ENCODE measurements at regions not wholly inside any gene's neighbourhood (a gene's known extent, or its start where the extent isn't known, plus 50 kb on each side); places are given as distances from the start of the nearest gene placed in this dataset.
"Not testable (repeated sequence)": the region's sequence is repeated elsewhere in the genome, so short reads cannot be mapped to it uniquely, and the experiment has no call there.

GRCh38 chr7:10779465-10780399 lies 193.9 kb upstream of the PHF14 start:
- no peak for DNase-seq (ENCODE audit: low read depth in 2 of 2)

DNA sequence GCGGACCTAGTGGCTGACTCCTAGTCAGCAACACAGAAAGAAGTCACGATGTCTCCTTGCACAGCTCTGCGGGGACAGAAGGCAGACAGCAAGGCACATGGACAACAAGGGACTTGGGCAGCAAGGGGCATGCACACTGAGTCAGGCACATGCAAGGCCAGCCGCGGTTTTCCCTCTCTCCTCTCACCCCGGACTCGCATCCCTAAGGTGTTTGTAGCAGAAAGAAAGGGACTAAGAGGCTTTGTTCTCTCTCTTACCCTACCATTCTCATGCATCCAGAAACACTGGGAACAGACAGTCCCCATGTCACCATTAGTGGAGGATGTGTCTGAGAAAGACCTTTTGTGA lies 193.3 kb upstream of the PHF14 start:
- DNase-seq (ENCODE audit: low read depth in 2 of 2): no peak

GRCh38 chr7:10786976-10787375 lies 186.7 kb upstream of the PHF14 start:
- not testable (repeated sequence) for DNase-seq (ENCODE audit: low read depth in 2 of 2)

DNA sequence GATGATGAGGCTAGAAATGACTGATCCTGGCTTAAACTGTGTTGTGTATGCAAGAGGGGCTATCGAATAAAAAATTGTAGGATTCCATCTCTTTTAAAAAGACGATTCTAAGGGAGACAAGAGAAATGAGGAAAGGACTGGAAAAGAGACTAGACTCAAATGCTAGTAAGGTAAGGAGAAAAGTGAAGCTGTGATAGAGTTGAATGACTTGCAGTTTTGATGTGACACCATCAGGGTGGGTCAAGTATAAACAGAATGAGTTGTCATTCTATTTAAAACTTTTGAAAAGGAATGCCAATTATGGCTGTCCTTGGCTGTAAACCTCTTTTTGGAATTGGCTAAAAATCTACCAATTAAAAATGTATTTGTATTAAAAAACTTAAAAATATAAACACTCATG lies 184.5 kb upstream of the PHF14 start:
- no peak for DNase-seq (ENCODE audit: low read depth in 2 of 2)

DNA sequence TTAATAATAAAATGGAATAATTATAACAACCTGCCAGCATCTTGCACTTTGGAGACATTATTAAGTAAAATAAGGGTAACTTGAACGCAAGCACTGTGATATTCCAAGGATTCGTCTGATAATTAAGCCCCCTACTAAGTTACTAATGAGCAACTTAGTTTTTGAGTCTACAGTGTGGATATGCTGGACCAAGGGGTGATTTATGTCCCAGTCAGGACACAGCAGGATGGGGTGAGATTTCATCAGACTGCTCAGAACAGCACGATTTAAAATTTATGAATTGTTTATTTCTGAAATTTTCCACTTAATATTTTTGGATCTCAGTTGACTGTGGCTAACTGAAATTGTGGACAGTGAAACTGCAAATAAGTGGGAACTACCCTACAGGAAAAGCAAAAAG lies 182.8 kb upstream of the PHF14 start:
- DNase-seq (ENCODE audit: low read depth in 2 of 2): no peak

DNA sequence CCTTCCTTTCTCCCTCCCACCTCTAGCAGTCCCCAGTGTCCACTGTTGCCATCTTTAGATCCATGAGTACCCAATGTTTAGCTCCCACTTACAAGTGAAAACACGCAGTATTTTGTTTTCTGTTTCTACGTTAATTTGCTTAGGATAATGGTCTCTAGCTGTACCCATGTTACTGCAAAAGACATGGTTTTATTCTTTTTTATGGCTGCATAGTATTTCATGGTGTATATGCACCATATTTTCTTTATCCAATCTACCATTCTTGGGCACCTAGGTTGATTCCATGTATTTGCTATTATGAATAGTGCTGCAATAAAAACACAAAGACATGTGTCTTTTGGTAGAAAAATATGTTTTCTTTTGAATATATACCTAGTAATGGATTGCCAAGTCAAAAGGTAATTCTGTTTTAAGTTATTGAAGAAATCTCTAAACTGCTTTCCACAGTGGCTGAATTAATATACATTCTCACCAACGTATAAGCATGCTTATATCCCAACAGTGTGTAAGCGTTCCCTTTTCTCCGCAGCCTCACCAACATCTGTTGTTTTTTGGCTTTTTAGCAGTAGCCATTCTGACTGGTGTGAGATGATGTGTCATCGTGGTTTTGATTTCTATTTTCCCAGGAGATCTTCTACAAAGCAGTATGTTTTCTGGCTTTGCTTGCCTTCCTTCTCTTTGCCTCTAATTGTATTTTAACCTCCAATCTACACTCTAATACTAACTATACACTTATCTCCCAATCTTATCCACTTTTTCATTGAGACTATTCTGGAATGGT lies 179.5 kb upstream of the PHF14 start:
- no peak for DNase-seq (ENCODE audit: low read depth in 2 of 2)

DNA sequence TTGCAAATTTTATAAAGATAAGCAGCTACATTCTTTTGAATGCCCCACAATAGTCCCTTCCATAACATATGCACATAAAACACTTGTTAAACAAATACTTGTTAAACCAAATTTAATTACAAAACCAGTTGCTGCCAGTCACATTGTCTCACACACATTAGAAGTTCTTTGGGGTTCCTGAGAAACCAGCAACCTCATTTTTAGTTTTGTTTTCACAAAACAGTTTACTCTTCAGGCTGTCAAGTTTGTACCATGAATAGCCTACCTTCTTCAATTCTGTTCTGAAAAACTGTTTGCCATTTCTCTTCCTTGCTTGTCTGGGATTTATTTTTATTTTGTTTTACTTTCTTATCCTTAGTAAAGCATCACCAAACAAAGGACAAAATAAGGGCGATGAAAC lies 176.5 kb upstream of the PHF14 start:
- DNase-seq (ENCODE audit: low read depth in 2 of 2): no peak

GRCh38 chr7:10798044-10798443 lies 175.6 kb upstream of the PHF14 start:
- DNase-seq (ENCODE audit: low read depth in 2 of 2): no peak

DNA sequence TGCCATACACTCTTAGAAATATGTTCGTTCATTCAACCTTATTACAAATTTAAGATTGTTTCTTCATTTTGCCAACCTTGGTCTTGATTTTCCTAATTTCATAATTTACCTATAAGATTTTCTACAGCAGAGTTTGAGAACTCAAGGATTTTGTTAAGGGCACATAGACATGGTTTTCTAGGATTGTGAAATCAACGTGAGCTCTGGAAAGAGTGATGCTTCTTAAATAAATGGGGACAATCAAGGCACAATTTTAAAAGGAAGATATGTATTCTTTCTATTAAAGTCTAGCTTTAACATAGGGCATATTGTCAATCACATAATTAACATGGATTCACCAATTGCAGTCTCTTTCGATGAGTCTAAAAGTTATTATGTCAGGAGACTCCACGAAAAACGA lies 174.2 kb upstream of the PHF14 start:
- no peak for DNase-seq (ENCODE audit: low read depth in 2 of 2)

DNA sequence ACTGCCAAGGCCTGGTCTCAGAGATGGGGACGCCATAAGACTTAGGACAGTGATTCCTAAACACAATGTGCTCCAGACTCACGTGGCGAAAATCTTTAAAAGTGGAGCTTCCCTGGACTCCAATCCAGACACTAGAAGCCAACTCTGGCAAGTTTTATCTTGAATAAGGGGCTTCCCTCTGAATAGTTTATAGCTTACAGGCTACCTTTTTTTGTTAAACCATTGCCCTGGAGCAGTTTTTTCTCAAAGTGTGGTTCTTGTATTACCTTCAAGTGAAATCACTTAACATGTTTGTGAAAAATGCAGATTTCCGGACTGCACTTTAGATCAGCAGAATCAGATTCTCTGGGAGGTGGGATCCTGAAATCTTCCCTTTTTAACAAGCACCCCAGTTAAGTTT lies 171.7 kb upstream of the PHF14 start:
- no peak for DNase-seq (ENCODE audit: low read depth in 2 of 2)

DNA sequence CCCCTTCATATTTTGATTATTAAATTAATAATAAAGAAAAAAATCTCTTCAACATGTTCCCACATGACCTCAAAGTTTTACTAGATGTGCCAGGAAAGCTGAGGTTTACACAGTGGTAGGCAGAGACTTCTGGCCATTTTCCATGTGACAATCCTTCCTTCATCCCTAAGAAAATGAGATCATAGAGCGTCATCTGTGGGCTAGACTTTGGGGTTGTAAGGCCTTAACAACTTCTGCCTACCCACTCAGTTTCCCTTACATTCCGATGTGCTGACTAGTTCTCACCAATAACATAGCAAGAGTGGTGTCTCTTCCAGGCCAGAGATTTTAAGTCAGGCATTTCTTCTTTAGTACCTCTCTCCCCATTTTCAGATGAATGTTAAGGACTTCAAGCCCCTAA lies 171.1 kb upstream of the PHF14 start:
- DNase-seq (ENCODE audit: low read depth in 2 of 2): no peak

DNA sequence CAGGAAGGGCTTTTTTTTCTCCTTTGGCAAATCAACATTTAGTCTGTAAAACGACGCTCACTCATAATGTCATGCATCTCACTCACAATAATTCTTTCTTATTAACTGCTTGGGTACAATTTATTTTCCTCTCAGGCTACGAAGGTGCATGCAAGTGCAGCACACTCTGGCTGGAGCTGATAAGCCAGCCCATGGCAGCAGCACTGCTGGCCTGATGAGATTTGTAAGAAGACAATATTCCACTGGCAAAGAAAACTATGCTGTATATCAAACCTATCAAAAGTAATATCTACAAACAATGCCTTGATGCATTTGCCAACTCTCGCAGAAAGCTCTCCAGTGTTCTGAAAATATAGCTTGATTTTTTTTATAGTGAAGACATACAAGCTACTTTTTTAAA lies 170.0 kb upstream of the PHF14 start:
- DNase-seq (ENCODE audit: low read depth in 2 of 2): no peak

GRCh38 chr7:10804770-10805169 lies 168.9 kb upstream of the PHF14 start:
- DNase-seq (ENCODE audit: low read depth in 2 of 2): no peak

DNA sequence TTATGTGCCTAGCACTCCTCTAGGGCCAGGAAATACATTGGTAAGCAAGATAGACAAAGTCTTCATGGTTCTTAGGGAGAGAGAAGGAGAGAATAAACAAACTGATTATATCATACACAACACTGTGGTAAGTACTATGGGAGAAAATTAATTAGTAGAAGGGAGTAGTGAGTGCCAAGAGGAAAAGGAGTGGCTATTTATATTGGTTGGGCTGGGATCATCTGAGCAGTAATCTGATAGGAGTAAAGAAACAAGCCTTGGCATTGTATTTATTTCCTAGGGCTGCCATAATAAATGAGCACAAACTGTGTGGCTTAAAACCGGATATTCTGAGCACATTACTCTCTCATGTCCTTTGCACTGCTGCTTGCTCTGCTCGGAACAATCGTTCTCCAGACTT lies 158.1 kb upstream of the PHF14 start:
- DNase-seq (ENCODE audit: low read depth in 2 of 2): no peak

- no peak for DNase-seq (ENCODE audit: low read depth in 2 of 2)
Observed at GRCh38 chr7:10821156-10821555, 152.5 kb upstream of the PHF14 start.

DNA sequence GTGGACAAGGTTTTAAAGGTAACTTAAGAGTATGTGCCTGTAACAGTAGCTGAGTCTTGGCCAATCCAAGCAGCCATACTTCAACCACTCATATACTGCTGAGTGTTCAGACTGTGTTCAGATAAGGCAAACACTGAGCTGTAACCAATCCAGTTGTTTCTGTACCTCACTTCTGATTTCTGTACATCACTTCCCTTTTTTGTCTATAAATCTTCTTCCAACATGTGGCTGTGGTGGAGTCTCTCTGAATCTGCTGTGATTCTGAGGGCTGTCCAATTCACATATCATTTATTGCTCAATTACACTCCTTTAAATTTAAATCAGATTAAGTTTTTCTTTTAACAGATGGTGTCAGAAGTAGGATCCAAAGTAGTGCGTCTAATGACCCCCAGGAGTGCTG lies 149.5 kb upstream of the PHF14 start:
- no peak for DNase-seq (ENCODE audit: low read depth in 2 of 2)

DNA sequence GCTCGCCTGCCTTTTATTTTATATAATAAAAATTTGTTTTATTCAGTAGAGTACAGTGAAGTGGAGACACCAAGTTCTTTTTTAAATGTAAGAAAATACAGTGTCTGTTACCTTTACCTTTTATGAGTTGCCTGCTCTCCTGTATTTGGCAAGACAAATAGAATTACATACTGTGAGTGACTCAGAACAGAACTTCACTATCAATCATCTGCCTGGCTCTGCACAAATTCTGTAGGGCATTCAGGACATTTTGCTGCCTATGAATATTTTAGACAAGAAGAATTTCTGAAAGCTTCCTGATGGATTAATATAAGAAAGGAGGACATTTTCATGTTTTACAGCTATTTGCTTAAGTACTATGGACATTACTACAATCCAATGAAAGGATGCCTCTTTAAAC lies 135.4 kb upstream of the PHF14 start:
- DNase-seq (ENCODE audit: low read depth in 2 of 2): no peak

GRCh38 chr7:10845225-10845624 lies 128.4 kb upstream of the PHF14 start:
- DNase-seq (ENCODE audit: low read depth in 2 of 2): no peak

GRCh38 chr7:10855583-10855982 lies 118.1 kb upstream of the PHF14 start:
- no peak for DNase-seq (ENCODE audit: low read depth in 2 of 2)

- no peak for DNase-seq (ENCODE audit: low read depth in 2 of 2)
Observed at GRCh38 chr7:10860516-10860915, 113.2 kb upstream of the PHF14 start.

DNA sequence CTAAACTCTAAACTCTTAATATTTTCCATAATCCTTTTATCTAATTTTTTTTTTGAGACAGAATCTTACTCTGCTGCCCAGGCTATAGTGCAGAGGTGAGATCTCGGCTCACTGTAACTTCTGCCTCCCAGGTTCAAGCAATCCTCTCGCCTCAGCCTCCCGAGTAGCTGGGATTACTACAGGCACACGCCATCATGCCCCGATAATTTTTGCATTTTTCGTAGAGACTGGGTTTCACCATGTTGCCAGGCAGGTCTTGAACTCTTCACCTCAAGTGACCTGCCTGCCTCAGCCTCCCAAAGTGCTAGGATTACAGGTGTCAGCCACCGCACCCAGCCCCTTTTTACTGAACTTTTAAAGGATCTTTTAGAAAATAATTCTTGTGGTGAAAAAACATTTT lies 110.2 kb upstream of the PHF14 start:
- DNase-seq (ENCODE audit: low read depth in 2 of 2): no peak

DNA sequence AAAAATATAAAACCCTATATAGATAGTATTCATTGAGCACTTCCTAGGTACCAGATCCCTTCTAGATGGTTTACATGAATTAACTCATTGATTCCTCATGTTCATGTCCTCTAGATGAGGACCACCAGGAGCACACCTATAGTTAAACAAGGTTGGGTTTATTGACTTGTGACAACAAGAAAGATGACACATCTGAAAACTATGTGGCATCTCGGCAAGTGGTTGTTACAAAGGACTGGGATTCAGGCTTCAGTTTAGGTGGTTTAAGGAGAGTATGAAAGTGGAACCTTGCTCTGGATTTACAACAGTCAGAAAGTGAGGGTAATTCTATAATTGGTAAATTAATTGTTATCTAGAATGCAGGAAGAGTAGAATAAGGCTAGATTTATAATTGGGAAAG lies 99.0 kb upstream of the PHF14 start:
- DNase-seq (ENCODE audit: low read depth in 2 of 2): no peak

DNA sequence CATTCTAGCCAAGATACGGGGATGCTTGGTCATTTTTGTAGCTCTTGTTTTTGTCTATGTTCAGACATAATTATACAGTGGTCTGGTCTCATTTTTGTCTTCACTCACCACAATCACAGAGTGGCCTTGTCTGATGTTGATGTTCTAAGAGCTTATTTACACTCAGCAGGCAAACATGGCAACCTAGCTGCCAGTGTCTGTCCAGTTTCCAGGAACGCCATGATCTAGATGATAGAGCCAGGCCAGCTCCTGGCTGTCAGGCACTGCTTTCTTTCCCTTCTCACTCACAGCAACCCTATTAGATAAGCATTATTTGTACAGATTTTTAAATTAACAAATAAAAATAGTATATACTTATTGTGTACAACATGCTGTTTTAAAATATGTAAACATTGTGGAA lies 98.6 kb upstream of the PHF14 start:
- DNase-seq (ENCODE audit: low read depth in 2 of 2): no peak

Data from stimulated activated CD4-positive, alpha-beta T cell treated with anti-CD3 and anti-CD28 coated beads, Interleukin-12 subunit alpha, Interleukin-12 subunit beta, amount 100 ng/mL, for 24 hours (primary cell).